ENCODE measurements at regions not wholly inside any gene's neighbourhood (a gene's known extent, or its start where the extent isn't known, plus 50 kb on each side); places are given as distances from the start of the nearest gene placed in this dataset.

GRCh38 chr17:77418609-77419008, 277.8 kb downstream of the SEC14L1 start:
- no peak for DNase-seq (ENCODE audit: low spot score)
- no peak for TF ChIP-seq CTCF (IDR thresholded peaks at IDR 0.05; ENCODE audit: borderline replicate concordance, control extremely low read depth, extremely low read depth, insufficient read depth, missing control alignments)
- in situ Hi-C loops (cut with MboI; ENCODE audit: low sequenced_read_pairs, unreplicated experiment): no loop called here

GRCh38 chr17:77419095-77419494, 278.3 kb downstream of the SEC14L1 start:
- no peak for DNase-seq (ENCODE audit: low spot score)
- TF ChIP-seq CTCF (IDR thresholded peaks at IDR 0.05; ENCODE audit: borderline replicate concordance, control extremely low read depth, extremely low read depth, insufficient read depth, missing control alignments): no peak
- in situ Hi-C loops (cut with MboI; ENCODE audit: low sequenced_read_pairs, unreplicated experiment): no loop called here

GRCh38 chr17:77419547-77420094, 278.9 kb downstream of the SEC14L1 start:
- in situ Hi-C loops (cut with MboI; ENCODE audit: low sequenced_read_pairs, unreplicated experiment): loop anchor here (10.0 kb wide), 1 partner anchor 85 kb away; no protein-coding TSS in a partner anchor

GRCh38 chr17:77420095-77420803, 279.5 kb downstream of the SEC14L1 start:
- DNase-seq (ENCODE audit: low spot score): no peak
- in situ Hi-C loops (cut with MboI; ENCODE audit: low sequenced_read_pairs, unreplicated experiment): loop anchor here (10.0 kb wide), 1 partner anchor 85 kb away; no protein-coding TSS in a partner anchor
- no peak for TF ChIP-seq CTCF (IDR thresholded peaks at IDR 0.05; ENCODE audit: borderline replicate concordance, control extremely low read depth, extremely low read depth, insufficient read depth, missing control alignments)

More at GRCh38 chr17:77419547-77420094, 278.9 kb downstream of the SEC14L1 start:
- DNase-seq (ENCODE audit: low spot score): no peak
- no peak for TF ChIP-seq CTCF (IDR thresholded peaks at IDR 0.05; ENCODE audit: borderline replicate concordance, control extremely low read depth, extremely low read depth, insufficient read depth, missing control alignments)

GRCh38 chr17:77420804-77421629, 280.2 kb downstream of the SEC14L1 start:
- in situ Hi-C loops (cut with MboI; ENCODE audit: low sequenced_read_pairs, unreplicated experiment): loop anchor here (10.0 kb wide), 1 partner anchor 86 kb away; no protein-coding TSS in a partner anchor
- DNase-seq (ENCODE audit: low spot score): peak; percentile 72
- no peak for TF ChIP-seq CTCF (IDR thresholded peaks at IDR 0.05; ENCODE audit: borderline replicate concordance, control extremely low read depth, extremely low read depth, insufficient read depth, missing control alignments)

GRCh38 chr17:77421630-77421972, 280.8 kb downstream of the SEC14L1 start:
- no peak for DNase-seq (ENCODE audit: low spot score)
- TF ChIP-seq CTCF (IDR thresholded peaks at IDR 0.05; ENCODE audit: borderline replicate concordance, control extremely low read depth, extremely low read depth, insufficient read depth, missing control alignments): no peak
- in situ Hi-C loops (cut with MboI; ENCODE audit: low sequenced_read_pairs, unreplicated experiment): loop anchor here (10.0 kb wide), 1 partner anchor 87 kb away; no protein-coding TSS in a partner anchor
